Stimulated activated CD4-positive, alpha-beta T cell treated with anti-CD3 and anti-CD28 coated beads, TNF-alpha, amount 100 ng/mL, for 24 hours (primary cell): ENCODE measurements at regions not wholly inside any gene's neighbourhood (a gene's known extent, or its start where the extent isn't known, plus 50 kb on each side); places are given as distances from the start of the nearest gene placed in this dataset.

ENCODE experiments used
- DNase-seq, 3 experiments: peaks; one replicate each; pipeline ENCODE4 v3.0.0-alpha.2; 2020; ENCODE audit warnings: low read depth in 3 of 3

GRCh38 chr11:91866642-91867041 is 358.0 kb upstream of the FAT3 start:
- no peak for DNase-seq

- DNase-seq, result no peak
These were observed 364.0 kb upstream of the FAT3 start for GRCh38 chr11:91860661-91861060.

- no peak for DNase-seq
These were observed 365.0 kb upstream of the FAT3 start for GRCh38 chr11:91859666-91860065.

GRCh38 chr11:91857179-91857578 is 367.4 kb upstream of the FAT3 start:
- DNase-seq, result no peak

- DNase-seq, result no peak
These were observed 369.8 kb upstream of the FAT3 start for GRCh38 chr11:91854780-91855179.

GRCh38 chr11:91854171-91854570 is 370.4 kb upstream of the FAT3 start:
- no peak for DNase-seq

- DNase-seq, result no peak
These were observed 372.7 kb upstream of the FAT3 start for GRCh38 chr11:91851908-91852307.

- no peak for DNase-seq
These were observed 373.9 kb upstream of the FAT3 start for GRCh38 chr11:91850533-91851275.

- no peak for DNase-seq
These were observed 374.6 kb upstream of the FAT3 start for GRCh38 chr11:91850021-91850420.

GRCh38 chr11:91846649-91847048 is 378.0 kb upstream of the FAT3 start:
- DNase-seq, result no peak

- DNase-seq, result no peak
These were observed 378.6 kb upstream of the FAT3 start for GRCh38 chr11:91846002-91846401.

- no peak for DNase-seq
These were observed 383.9 kb upstream of the FAT3 start for GRCh38 chr11:91840640-91841240.

GRCh38 chr11:91837411-91838330 is 386.9 kb upstream of the FAT3 start:
- DNase-seq, result no peak

- DNase-seq, result no peak
These were observed 389.5 kb upstream of the FAT3 start for GRCh38 chr11:91835051-91835560.

GRCh38 chr11:91828901-91829300 is 395.7 kb upstream of the FAT3 start:
- DNase-seq, result no peak

GRCh38 chr11:91825777-91826176 is 398.8 kb upstream of the FAT3 start:
- no peak for DNase-seq

- DNase-seq, result no peak
These were observed 401.3 kb upstream of the FAT3 start for GRCh38 chr11:91823252-91823830.

GRCh38 chr11:91822805-91823204 is 401.8 kb upstream of the FAT3 start:
- DNase-seq, result no peak

GRCh38 chr11:91820709-91821108 is 403.9 kb upstream of the FAT3 start:
- DNase-seq, result no peak

- DNase-seq, result no peak
These were observed 404.8 kb upstream of the FAT3 start for GRCh38 chr11:91819777-91820176.

- no peak for DNase-seq
These were observed 405.4 kb upstream of the FAT3 start for GRCh38 chr11:91819195-91819594.

- DNase-seq, result no peak
These were observed 406.6 kb upstream of the FAT3 start for GRCh38 chr11:91817996-91818395.
